T-helper 9 cell (primary cell): ENCODE measurements at regions not wholly inside any gene's neighbourhood (a gene's known extent, or its start where the extent isn't known, plus 50 kb on each side); places are given as distances from the start of the nearest gene placed in this dataset.
"Not testable (repeated sequence)": the region's sequence is repeated elsewhere in the genome, so short reads cannot be mapped to it uniquely, and the experiment has no call there.

Experiments used
- DNase-seq: peaks from one replicate; pipeline ENCODE4 v3.0.0-alpha.2; 2020

DNA sequence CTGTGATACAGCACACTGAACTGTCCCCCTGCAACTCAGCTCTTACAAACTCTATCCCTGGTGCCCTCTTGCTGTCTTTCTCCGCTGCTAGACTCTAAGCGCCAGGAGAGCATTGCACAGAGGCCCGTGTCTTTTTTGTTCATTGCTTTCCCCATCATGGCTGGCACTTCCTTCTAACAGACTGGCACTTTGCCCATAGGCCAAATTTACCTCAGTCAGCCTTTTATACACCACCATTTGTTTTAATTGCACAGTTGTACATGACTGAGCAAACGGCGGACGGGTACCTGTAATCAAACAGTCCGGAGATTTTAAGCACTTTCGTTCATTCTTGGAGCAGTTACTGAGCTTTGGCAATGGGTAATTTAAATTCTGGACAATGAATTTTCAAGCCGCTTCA is 102.2 kb upstream of the CLINT1 start:
- DNase-seq: no peak

DNA sequence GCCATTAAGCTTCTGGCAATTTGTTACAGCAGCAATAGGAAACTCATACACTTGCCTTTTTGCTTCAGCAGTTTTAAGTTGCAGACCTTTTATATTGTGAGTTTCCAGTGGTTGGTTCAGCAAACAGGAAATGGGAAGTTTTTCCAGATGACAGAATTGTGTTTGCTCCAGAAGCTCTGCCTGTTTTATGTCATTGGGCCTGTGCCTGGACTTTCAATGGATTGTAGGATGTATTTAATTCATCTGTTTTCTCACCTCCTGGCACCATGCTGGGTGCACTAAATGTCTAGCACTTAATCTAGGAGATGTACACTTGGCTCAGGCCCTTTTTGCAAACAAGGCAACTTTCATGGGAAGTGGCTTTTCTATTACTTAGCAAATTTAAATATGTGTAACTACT is 100.4 kb upstream of the CLINT1 start:
- DNase-seq: no peak

DNA sequence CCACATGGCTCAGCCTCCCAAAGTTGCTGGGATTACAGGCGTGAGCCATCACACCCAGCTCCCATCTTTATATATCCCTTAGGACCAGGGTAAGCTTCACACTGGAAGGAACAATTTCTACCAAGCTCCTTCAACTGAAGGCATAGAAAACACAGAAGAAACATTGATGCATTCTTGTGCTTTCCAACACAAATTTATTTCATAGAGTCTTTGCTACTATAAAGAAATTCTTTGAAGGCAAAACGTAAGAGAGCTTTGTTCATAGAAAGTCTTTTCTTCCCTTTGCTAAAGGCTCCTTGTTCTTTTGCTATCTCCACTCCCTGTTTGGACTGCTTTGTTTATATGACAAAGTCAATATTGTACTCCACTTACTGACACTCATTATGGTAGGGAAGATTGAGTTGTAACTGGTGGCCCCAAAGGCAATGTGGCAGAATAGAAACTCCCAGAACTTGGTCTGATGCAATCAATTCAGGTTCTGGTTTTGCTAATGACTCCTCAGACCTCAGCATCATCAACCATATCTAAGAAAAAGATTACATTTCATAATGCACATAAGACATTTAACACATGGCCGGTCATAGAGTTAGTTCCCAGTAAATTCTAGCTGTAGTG is 97.4 kb upstream of the CLINT1 start:
- no peak for DNase-seq

DNA sequence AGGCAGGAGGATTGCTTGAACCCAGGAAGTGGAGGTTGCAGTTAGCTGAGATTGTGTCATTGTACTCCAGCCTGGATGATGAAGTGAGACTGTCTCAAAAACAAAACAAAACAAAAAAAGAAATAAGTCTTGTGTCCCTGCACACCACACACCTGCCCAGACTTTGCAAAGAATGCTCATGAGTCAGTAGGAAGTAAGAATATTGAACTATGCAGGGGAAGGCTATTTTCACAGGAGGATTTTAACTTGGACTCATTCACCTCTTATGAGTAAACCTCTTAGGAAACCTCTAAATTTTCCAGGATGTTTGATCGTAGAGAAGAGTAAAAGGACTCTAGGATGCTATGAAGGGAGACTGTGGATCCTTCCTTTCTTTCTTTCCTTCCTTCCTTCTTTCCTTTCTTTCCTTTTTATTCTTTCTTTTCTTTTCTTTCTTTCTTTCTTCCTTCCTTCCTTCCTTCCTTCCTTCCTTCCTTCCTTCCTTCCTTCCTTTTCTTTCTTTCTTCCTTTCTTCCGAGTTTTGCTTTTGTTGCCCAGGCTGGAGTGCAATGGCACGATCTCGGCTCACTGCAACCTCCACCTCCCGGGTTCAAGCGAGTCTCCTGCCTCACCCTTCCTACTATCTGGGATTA is 96.7 kb upstream of the CLINT1 start:
- no peak for DNase-seq

DNA sequence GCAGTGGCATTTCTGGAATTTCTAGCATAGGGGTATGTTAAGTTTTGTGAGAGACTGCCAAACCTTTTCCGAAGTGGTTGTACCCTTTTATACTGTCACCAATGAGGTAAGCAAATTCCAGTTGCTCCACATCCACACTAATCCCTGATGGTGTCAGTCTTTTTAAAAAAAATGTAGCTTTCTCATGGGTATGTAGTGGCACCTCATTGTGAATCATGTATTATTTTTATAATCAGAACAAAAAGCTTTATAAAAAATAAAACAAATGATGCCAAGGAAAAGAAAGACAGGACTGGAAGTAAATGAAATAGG is 93.4 kb upstream of the CLINT1 start:
- DNase-seq: no peak

DNA sequence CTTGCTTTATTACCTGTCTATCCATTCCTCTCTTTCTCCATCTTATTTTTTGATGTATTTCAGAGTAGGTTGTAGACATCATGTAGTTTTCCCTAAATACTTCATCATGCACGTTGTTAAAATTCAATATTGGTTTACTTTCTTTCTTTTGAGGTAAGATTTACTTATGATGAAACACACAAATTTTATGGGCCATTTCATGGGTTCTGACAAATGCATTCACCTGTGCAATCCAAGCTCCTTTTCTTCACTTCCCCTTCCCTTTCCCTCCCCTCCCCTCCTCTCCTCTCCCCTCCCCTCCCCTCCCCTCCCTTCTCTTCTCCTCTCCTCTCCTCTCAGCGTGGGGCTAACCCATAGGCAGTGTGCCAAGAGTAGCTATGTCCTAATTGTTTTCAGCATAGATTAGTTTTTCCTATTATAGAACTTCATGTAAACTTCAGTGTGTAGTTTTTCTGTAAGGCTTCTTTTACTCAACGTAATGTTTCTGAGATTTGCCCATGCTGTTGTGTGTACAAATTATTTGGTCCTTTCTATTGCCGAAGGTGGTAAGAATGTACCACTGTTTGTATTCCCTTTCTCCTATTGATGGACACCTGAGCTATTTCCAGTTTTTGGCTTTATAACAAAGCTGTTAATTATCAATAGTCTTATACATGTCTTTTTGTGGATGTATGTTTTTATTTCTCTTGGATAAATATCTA is 92.9 kb upstream of the CLINT1 start:
- DNase-seq: no peak

DNA sequence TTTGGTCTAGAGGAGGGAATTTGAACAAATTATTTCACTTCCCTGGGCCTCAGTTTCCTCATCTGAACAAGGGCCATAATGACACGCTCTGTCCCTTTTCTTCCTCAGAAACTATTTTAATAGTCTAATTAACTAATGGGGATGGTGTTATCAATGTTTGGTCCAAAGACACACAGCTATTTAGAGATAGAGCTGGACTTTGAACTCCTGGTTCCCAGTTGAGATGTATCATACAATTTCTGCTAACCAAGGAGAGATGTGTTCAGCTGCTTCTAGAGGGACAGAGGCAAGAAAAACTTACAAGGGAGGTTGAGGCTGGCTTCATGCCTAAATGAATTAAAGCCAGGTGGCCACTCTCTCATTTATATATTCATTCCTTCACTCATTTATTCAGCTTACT is 90.6 kb upstream of the CLINT1 start:
- no peak for DNase-seq

DNA sequence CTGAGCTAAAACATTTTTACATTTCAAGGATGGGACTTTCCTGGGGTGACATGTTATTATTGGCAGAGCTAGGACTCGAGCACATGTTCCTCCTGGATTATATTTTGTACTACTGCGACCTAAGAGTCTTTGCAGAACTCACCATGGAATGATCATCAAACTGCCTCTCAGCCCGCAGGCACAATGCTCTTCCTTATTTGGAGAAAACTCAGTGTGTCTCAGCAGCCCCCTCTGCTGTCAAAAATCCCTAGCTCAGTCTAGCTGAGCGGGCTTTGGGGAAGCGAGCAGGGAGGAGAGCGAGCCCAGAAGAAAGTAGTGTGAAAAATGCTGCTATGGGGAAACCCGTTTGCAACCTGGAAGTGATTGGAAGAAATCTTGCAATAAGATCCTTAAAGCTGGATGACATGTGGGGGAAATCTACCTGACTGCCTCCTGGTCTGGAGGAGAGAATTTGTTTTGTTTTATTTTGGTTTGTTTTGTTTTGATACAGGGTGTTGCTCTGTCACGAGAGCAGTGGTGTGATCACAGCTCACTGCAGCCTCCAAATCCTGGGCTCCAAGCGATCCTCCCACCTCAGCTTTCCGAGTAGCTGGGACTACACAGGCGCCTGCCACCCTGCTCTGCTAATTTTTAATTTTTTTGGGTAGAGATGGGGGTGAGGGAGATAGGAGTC is 89.9 kb upstream of the CLINT1 start:
- DNase-seq: peak; percentile 64

DNA sequence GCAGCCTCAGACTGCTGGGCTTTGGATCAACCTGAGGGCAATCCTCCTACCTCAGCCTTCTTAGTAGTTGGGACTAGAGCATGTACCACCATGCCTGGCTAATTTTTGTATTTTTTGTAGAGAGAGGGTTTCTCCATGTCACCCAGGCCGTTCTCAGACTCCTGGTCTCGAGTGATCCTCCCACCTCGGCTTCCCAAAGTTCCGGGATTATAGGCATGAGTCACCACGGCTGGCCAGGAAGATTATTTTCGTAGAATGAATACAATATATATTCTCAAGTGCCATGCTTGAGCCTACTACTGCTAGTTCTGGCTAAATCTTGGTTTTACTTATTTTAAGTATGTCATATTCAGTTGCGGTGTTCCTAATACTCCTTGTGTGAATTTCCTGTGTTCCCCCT is 88.2 kb upstream of the CLINT1 start:
- DNase-seq: no peak

DNA sequence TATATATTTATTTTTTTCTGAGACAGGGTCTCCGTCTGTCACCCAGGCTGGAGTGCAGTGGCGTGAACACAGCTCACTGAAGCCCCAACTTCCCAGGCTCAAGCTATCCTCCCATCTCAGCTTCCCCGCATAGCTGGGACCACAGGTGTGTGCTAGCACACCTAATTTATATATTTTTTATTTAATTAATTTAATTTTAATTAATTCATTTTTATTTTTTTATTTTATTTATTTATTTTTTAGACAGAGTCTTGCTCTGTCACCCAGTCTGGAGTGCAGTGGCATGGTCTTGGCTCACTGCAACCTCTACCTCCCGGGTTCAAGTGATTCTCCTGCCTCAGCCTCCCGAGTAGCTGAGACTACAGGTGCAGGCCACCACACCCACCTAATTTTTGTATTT is 86.9 kb upstream of the CLINT1 start:
- not testable (repeated sequence) for DNase-seq

DNA sequence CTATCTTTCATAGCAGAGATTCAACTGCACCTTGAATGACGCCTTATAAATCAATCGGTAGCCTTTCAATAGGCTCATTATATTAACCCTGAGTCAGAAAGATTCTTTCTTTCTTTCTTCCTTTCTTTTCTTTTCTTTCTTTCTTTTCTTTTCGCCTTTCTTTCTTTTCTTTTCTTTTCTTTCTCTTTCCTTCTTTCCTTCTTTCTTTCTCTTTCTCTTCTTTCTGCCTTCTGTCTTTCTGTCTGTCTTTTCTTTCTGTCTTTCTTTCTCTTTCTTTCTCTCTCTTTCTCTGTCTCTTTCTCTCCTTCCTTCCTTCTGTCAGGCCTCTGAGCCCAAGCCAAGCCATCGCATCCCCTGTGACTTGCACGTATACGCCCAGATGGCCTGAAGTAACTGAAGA is 86.0 kb upstream of the CLINT1 start:
- DNase-seq: no peak

DNA sequence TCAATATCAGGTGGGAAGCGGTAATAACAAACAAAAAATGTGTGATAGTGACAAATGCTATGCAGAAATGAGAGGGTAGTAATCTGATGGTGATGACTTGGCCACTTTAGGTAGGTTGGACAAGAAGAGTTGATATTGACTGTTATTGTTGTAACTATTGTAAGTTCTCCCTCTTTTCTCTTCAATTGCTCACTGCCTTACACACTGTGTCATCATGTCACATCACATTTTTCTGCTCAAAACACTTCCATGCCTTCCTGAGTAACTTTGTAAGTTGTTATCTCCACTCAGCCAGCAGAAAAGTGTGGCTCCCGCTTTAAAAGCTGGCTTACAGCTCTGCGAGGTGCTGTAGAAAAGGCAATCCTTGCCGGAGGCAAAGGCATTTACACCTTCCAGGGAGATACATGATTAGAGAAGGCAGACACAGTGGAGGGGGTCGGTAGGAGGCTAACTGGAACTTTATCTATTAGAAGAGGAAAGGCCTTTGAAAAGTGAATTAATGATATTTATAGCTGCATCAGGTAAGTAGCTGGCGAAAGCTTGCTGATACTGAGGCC is 85.2 kb upstream of the CLINT1 start:
- no peak for DNase-seq

DNA sequence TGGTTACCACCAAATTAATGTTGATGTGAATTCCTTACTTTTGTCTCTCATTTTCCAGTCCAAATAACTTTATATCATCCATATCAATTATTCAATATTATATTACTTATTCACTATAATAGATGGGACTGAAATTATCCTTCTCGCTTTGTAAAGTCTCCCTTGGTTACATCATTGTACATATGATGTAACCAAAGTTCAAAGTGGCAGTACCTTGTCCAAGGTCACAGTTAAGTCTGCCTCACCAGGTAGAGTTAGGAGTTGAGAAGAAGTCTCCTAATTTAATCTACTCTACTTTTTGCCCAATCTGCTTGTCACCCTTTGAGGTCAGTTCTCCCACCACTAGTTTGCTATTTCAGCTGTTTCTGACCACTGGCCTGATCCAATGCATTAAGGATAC is 83.7 kb upstream of the CLINT1 start:
- DNase-seq: no peak

DNA sequence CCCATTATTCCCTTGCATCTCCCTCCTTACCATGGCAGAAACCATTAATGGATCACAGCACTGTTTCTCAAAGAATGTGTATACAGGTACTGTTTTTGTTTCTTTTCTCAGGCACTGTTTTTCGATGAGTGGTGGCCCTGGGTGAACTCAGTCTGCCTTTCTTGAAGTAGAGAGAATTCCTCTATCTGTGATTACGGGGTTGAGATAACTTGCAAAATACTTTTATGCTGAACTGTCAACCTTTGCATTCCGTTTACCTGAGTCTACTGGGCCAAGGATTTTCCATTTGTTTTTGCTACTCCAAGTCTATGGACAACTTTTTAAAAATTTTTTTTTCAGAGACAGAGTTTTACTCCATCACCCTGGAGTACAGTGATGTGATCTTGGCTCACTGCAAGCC is 82.7 kb upstream of the CLINT1 start:
- DNase-seq: no peak

DNA sequence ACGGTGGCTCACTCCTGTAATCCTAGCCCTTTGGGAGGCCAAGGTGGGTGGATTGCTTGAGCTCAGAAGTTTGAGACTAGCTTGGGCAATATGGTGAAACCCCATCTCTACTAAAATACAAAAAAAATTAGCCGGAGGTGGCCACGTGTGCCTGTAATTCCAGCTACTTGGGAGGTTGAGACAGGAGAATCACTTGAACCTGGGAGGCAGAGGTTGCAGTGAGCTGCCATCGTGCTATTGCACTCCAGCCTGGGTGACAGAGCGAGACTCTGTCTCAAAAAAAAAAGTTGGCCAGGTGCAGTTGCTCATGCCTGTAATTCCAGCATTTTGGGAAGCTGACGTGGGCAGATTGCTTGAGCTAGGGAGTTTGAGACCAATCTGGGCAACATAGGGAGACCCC is 79.2 kb upstream of the CLINT1 start:
- DNase-seq: not testable (repeated sequence)

DNA sequence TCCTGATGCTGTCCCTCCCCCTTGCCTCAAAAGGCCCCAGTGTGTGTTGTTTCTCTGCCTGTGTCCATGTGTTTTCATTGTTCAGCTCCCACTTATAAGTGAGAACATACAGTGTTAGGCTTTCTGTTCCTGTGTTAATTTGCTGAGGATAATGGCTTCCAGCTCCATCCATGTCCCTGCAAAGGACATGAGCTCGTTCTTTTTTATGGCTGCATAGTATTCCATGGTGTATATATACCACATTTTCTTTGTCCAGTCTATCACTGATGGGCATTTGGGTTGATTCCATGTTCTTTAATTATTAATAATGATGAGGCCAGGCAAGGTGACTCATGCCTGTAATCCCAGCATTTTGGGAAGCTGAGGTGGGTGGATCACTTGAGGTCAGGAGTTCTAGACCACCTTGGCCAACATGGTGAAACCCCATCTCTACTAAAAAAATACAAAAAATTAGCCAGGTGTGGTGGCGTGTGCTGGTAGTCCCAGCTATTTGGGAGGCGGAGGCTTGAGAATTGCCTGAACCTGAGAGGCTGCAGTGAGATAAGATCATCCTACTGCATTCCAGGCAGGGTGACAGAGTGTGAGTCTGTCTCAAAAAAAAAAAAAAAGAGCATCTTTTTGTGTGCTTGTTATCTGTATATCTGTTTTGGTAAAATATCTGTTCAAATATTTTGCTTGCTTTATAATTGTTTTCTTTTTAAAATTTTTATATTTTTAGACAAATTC is 78.0 kb upstream of the CLINT1 start:
- not testable (repeated sequence) for DNase-seq

DNA sequence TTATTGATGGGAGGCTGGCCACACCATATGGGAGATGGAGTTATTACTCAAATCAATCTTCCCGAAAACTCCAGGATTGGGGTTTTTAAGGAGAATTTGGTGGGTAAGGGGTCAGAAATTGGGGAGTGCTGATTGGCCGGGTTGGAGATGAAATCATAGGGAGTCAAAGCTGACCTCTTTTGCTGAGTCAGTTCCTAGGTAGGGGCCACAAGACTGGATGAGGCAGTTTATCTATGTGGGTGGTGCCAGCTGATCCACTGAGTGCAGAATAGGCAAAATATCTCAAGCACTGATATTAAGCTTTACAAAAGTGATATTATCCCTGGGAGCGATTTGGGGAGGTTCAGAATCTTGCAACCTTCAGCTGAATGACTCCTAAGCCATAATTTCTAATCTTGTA is 75.7 kb upstream of the CLINT1 start:
- no peak for DNase-seq

DNA sequence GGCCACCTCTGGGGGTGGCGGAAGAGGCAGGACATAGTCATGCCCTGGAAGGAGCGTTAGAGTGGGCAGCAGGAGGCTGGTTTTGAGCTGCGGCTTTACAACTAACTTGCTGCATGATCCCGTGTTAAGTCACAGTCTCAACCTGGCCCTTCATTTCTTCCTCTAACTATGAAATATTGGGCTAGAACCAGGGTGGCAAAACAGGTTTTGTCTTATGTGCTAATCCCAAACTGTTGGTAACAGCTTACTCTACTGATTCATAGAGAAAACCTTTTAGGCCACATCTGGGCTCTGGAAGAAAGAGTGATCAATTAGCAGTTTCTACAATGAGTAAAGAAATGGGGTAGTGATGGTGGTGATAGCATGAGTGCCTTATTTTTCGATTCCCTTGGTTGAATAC is 74.1 kb upstream of the CLINT1 start:
- DNase-seq: no peak

DNA sequence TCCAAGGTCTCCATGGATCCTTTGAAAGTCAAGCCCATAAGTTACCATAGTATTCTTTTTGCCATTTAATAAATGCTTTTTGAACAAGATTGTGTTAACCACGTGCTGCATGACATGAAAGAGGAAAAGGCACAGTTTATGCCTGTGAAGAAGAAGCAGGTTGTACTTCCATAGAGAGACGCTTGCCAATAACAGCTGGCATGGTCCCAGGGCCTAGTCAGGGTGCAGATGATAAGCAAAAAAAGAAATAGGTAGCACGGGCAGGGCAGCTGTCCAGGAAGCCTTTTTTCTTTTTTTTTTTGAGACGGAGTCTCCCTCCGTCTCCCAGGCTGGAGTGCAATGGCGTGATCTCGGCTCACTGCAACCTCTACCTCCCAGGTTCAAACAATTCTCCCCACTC is 71.8 kb upstream of the CLINT1 start:
- no peak for DNase-seq

DNA sequence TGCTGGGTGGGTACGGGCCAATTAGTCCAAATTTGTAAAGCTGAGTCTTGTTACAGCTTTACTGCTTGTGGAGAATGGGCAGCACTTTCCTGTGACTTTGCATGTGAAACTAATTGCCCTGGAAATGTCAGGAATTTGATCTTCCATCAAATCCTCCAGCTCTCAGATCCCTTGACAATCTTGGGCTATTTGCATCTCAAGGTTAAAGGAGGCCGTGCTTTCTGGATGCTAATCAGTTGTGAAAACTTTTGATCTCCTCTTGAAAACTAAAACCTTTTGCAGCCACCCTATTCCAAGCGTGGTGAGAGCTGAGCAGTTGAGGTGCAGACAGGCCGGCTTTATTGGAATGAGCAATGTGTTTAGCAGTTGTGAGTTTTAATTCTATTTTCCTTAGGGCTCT is 68.0 kb upstream of the CLINT1 start:
- no peak for DNase-seq

DNA sequence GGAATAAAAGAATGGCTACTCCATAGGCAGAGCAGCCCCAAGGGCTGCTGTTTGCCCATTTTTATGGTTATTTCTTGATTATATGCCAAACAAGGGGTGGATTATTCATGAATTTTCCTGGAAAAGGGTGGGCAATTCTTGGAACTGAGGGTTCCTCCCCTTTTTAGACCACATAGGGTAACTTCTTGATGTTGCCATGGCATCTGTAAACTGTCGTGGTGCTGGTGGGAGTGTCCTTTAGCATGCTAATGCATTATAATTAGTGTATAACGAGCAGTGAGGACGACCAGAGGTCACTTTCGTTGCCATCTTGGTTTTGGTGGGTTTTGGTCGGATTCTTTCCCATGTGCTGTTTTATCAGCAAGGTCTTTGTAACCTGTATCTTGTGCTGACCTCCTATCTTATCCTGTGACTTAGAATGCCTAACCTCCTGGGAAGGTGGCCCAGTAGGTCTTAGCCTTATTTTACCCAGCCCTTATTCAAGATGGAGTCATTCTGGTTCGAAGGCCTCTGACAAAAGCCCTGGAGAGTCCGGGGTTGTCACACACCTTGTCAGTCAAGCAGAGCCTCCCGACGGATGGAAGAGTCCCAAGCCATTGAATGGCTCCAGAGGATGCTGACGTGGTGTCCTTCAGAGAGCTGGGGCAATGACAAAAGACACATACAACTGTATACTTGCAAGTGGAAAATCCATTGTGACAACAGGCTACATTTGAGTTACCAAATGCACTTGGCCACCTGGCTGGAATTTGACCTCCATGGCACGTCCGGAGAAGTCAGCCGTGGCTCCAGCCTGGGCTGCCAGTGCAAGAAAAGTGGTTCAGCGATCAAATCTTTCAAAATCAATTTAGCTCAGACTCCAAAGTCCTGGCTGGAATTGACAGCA is 67.1 kb upstream of the CLINT1 start:
- no peak for DNase-seq
